Subcutaneous abdominal adipose tissue (tissue), 5 donors: ENCODE measurements at regions not wholly inside any gene's neighbourhood (a gene's known extent, or its start where the extent isn't known, plus 50 kb on each side); places are given as distances from the start of the nearest gene placed in this dataset.

ENCODE experiments used
- H3K27ac ChIP-seq: one replicate; pipeline ENCODE4 v1.7.0; 2013; ENCODE audit warnings: low read depth, mild to moderate bottlenecking, inconsistent platforms, low read length, moderate library complexity
- H3K27me3 ChIP-seq, 5 donors: one replicate each; pipeline ENCODE4 v1.7.0; 2013; ENCODE audit warnings: low read length in 5 of 5, inconsistent platforms in 1 of 5; ENCODE audit not compliant: control insufficient read depth in 5 of 5, insufficient read depth in 4 of 5
- H3K36me3 ChIP-seq, 5 donors: one replicate each; pipeline ENCODE4 v1.7.0; 2013; ENCODE audit warnings: low read length in 5 of 5; ENCODE audit not compliant: control insufficient read depth in 5 of 5, insufficient read depth in 5 of 5
- H3K4me1 ChIP-seq, 5 donors: one replicate each; pipeline ENCODE4 v1.7.0; 2013; ENCODE audit warnings: low read length in 5 of 5, mild to moderate bottlenecking in 3 of 5, moderate library complexity in 1 of 5; ENCODE audit not compliant: control insufficient read depth in 5 of 5, insufficient read depth in 5 of 5
- H3K4me3 ChIP-seq, 5 donors: one replicate each; pipeline ENCODE4 v1.7.0; 2013; ENCODE audit warnings: low read length in 5 of 5, low read depth in 1 of 5
- H3K9ac ChIP-seq, 5 donors: one replicate each; pipeline ENCODE4 v1.7.0; 2013; ENCODE audit warnings: low read length in 5 of 5, mild to moderate bottlenecking in 4 of 5, moderate library complexity in 3 of 5
- H3K9me3 ChIP-seq, 5 donors: one replicate each; pipeline ENCODE4 v1.7.0; 2013; ENCODE audit warnings: low read length in 5 of 5; ENCODE audit not compliant: control insufficient read depth in 5 of 5
- donor health status: healthy.
- donor health status: healthy.
- donor health status: healthy.
- donor health status: healthy.
- donor health status: healthy.

GRCh38 chr12:113660936-113661335 is 189.3 kb upstream of the LHX5 start:
- no peaks in the 10 kb centered on the region for H3K36me3 ChIP-seq
- H3K9me3 ChIP-seq: peaks cover 0 to 17% (median 2%) of the 10 kb centered on the region in 5 donors
- H3K9ac ChIP-seq: no peak overlapping the region
- no peaks in the 10 kb centered on the region for H3K4me1 ChIP-seq
- no peak overlapping the region for H3K4me3 ChIP-seq
- no peak overlapping the region for H3K27ac ChIP-seq
- peaks cover 0 to 25% (median 8%) of the 10 kb centered on the region in 5 donors for H3K27me3 ChIP-seq

- H3K36me3 ChIP-seq: no peaks in the 10 kb centered on the region
- no peak overlapping the region for H3K4me3 ChIP-seq
- H3K9ac ChIP-seq: no peak overlapping the region
- no peaks in the 10 kb centered on the region for H3K4me1 ChIP-seq
- H3K27ac ChIP-seq: no peak overlapping the region
- peaks cover 0 to 27% (median 6%) of the 10 kb centered on the region in 5 donors for H3K27me3 ChIP-seq
- peaks cover 6 to 30% (median 9%) of the 10 kb centered on the region in 5 donors for H3K9me3 ChIP-seq
Observed at GRCh38 chr12:113659416-113659815, 187.7 kb upstream of the LHX5 start.

- H3K4me1 ChIP-seq: no peaks in the 10 kb centered on the region
- peaks cover 6 to 30% (median 9%) of the 10 kb centered on the region in 5 donors for H3K9me3 ChIP-seq
- peaks cover 0 to 27% (median 6%) of the 10 kb centered on the region in 5 donors for H3K27me3 ChIP-seq
- H3K36me3 ChIP-seq: no peaks in the 10 kb centered on the region
- H3K27ac ChIP-seq: no peak overlapping the region
- H3K9ac ChIP-seq: no peak overlapping the region
- no peak overlapping the region for H3K4me3 ChIP-seq
Observed at GRCh38 chr12:113659015-113659414, 187.3 kb upstream of the LHX5 start.

GRCh38 chr12:113658006-113658655 is 186.5 kb upstream of the LHX5 start:
- H3K9me3 ChIP-seq: peaks cover 8 to 37% (median 17%) of the 10 kb centered on the region in 5 donors
- no peaks in the 10 kb centered on the region for H3K4me1 ChIP-seq

GRCh38 chr12:113655919-113656318 is 184.2 kb upstream of the LHX5 start:
- Histone ChIP-seq H3K4me1 (no peaks in the 10 kb centered on the region), H3K4me3 (no peak overlapping the region), H3K36me3 (no peaks in the 10 kb centered on the region), H3K9me3 (peaks cover 8 to 37% (median 18%) of the 10 kb centered on the region in 5 donors), H3K27me3 (peaks cover 0 to 12% (median 5%) of the 10 kb centered on the region in 5 donors), H3K27ac (no peak overlapping the region), H3K9ac (no peak overlapping the region)

More at GRCh38 chr12:113658006-113658655, 186.5 kb upstream of the LHX5 start:
- H3K4me3 ChIP-seq: no peak overlapping the region
- no peak overlapping the region for H3K9ac ChIP-seq
- no peak overlapping the region for H3K27ac ChIP-seq
- no peaks in the 10 kb centered on the region for H3K36me3 ChIP-seq
- H3K27me3 ChIP-seq: peaks cover 0 to 18% (median 5%) of the 10 kb centered on the region in 5 donors

GRCh38 chr12:113655479-113655878 is 183.8 kb upstream of the LHX5 start:
- H3K27me3 ChIP-seq: peaks cover 2 to 13% (median 5%) of the 10 kb centered on the region in 5 donors
- H3K36me3 ChIP-seq: no peaks in the 10 kb centered on the region
- no peak overlapping the region for H3K9ac ChIP-seq
- no peak overlapping the region for H3K27ac ChIP-seq
- H3K4me1 ChIP-seq: no peaks in the 10 kb centered on the region
- no peak overlapping the region for H3K4me3 ChIP-seq
- peaks cover 8 to 37% (median 18%) of the 10 kb centered on the region in 5 donors for H3K9me3 ChIP-seq

GRCh38 chr12:113651662-113652061 is 180.0 kb upstream of the LHX5 start:
- peaks cover 9 to 28% (median 10%) of the 10 kb centered on the region in 5 donors for H3K27me3 ChIP-seq
- H3K9ac ChIP-seq: no peak overlapping the region
- H3K36me3 ChIP-seq: no peaks in the 10 kb centered on the region
- no peak overlapping the region for H3K27ac ChIP-seq
- H3K9me3 ChIP-seq: peaks cover 8 to 27% (median 18%) of the 10 kb centered on the region in 5 donors
- no peak overlapping the region for H3K4me3 ChIP-seq
- H3K4me1 ChIP-seq: no peaks in the 10 kb centered on the region

GRCh38 chr12:113650476-113650875 is 178.8 kb upstream of the LHX5 start:
- H3K27me3 ChIP-seq: peaks cover 9 to 31% (median 20%) of the 10 kb centered on the region in 5 donors
- peaks cover 7 to 17% (median 15%) of the 10 kb centered on the region in 5 donors for H3K9me3 ChIP-seq
- no peak overlapping the region for H3K9ac ChIP-seq
- H3K4me3 ChIP-seq: no peak overlapping the region
- no peaks in the 10 kb centered on the region for H3K4me1 ChIP-seq
- no peak overlapping the region for H3K27ac ChIP-seq
- H3K36me3 ChIP-seq: no peaks in the 10 kb centered on the region

- H3K27ac ChIP-seq: no peak overlapping the region
Observed at GRCh38 chr12:113649256-113649830, 177.7 kb upstream of the LHX5 start.

GRCh38 chr12:113647048-113647447 is 175.4 kb upstream of the LHX5 start:
- Histone ChIP-seq H3K36me3 (no peaks in the 10 kb centered on the region), H3K9ac (no peak overlapping the region), H3K4me1 (no peaks in the 10 kb centered on the region), H3K4me3 (no peak overlapping the region), H3K9me3 (no peaks in the 10 kb centered on the region), H3K27ac (no peak overlapping the region), H3K27me3 (peaks cover 18 to 49% (median 30%) of the 10 kb centered on the region in 5 donors)

More at GRCh38 chr12:113649256-113649830, 177.7 kb upstream of the LHX5 start:
- Histone ChIP-seq H3K36me3 (no peaks in the 10 kb centered on the region), H3K4me1 (no peaks in the 10 kb centered on the region), H3K9ac (no peak overlapping the region), H3K4me3 (no peak overlapping the region), H3K9me3 (peaks cover 2 to 9% (median 7%) of the 10 kb centered on the region in 5 donors), H3K27me3 (peaks cover 13 to 36% (median 20%) of the 10 kb centered on the region in 5 donors)
